Stimulated activated CD8-positive, alpha-beta memory T cell treated with anti-CD3 and anti-CD28 coated beads, Interleukin-4, amount 100 ng/mL, for 48 hours (primary cell): ENCODE measurements at regions not wholly inside any gene's neighbourhood (a gene's known extent, or its start where the extent isn't known, plus 50 kb on each side); places are given as distances from the start of the nearest gene placed in this dataset.
"Not testable (repeated sequence)": the region's sequence is repeated elsewhere in the genome, so short reads cannot be mapped to it uniquely, and the experiment has no call there.

ENCODE experiments used
- DNase-seq: peaks from one replicate; pipeline ENCODE4 v3.0.0-alpha.2; 2020

DNA sequence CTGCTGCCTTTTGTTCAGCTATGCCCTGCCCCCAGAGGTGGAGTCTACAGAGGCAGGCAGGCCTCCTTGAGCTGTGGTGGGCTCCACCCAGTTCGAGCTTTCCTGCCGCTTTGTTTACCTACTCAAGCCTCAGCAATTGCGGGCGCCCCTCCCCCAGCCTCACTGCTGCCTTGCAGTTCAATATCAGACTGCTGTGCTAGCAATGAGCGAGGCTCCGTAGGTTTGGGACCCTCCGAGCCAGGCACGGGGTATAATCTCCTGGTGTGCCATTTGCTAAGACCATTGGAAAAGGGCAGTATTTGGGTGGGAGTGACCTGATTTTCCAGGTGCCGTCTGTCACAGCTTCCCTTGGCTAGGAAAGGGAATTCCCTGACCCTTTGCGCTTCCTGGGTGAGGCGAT is 51.9 kb downstream of the DIPK2A start:
- DNase-seq, result not testable (repeated sequence)

DNA sequence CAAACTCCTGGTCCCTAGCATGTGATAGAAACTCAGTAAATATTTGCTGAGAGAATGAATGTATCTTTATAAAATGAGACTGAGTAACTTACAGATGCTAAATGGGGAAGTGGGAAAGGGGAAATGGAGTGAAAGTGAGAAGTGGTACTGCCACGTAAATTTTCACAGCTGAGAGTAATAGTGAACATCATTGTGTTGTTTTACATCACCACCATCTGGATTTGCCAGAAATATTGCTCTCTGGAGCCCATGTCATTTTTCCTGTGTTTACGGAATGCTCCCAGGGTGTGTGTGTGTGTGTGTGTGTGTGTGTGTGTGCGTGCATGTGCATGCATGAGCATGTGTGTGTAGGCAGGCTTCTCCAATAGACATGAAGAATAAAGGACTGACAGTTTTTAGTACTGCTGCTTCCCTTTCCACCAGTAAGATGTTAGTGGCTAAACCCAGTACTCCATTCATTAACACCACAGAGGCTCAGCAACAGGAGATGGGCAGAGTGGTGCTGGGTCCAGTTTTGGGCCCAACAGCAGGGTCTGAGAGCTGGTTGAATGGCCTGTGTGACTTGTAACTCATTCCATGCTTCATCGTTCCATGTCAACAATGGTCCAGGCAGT is 57.3 kb downstream of the DIPK2A start:
- DNase-seq, result no peak

DNA sequence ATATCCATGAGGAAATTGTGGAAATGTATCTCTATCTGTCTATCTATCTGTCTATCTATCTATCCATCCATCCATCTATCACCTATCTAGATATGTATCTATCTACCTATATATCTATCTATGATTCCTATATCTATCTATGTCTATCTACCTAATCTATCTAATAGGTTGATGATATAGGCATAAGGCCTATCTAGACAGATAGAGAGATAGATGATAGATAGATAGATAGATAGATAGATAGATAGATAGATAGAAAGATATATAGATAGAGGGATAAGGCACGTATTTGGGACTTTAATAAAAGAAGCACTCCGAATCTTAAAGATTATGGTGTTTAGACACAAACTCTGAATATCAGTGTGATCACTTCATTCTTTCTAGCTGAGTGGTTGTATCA is 58.1 kb downstream of the DIPK2A start:
- DNase-seq, result no peak

DNA sequence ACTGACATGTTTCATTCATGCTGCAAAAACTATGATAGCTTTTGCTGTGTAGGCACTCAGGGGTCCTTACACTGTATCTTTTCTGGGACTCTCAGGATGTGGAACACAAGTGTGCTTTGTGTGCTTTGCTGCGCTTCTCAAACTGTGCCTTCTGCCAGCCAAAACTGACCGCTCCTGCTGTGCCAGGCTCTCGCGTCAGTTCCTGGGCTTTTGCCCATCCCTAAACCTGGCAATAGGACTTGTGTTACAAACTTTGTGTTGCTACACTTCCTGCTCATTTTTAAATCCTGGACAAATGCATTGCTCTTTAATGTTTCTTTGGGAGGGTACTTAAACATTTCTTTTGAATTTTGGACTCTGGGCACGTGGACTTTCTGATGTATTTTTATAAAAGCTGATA is 60.3 kb downstream of the DIPK2A start:
- no peak for DNase-seq

DNA sequence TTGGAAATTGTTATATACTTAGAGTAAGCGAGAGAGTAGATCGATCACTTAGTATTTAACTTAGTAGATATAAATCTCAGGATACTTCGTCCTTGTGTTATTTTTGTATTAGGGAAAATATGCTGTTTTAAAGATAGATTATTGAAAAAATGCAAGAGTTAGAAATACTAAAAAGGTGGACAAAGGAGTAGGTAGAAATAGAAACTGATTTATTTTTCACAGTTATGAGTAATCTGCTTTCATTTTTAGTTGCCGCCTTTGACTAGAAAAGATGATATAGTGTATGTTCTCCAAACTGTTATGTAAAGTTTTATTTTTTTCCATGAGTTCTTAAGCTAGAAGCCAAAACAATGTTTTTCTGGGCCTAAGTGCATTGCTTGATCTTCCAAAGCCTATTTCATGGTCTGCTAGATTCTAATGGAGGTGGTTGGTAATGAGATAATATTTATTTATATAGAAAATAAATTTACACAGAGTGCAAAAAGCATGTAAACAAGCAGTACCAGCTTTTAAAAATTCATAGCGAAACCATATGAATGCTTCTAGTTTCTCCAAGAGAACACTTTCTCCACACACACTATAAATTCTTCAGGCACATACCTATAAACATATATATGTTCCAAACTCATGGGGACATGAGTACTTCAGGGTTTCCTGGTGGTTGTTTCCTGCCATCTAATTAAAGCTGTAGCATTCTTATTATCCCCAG is 61.1 kb downstream of the DIPK2A start:
- no peak for DNase-seq

DNA sequence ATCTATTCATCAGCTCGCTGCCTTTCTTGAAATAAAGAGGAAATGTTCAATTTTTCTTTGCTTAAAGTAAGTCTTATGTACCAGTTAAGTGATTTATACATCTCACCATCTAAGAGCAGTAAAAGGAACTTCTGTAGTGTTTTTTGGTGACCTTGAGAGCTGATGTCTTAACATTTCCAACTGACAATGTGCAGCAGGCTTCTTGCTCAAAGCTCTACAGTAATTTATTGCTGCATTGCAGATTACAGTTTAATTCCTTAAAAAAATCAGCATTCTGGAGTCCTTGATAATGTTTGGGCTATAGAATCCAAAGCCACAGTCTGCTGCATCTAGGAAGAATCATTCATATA is 61.6 kb downstream of the DIPK2A start:
- no peak for DNase-seq

DNA sequence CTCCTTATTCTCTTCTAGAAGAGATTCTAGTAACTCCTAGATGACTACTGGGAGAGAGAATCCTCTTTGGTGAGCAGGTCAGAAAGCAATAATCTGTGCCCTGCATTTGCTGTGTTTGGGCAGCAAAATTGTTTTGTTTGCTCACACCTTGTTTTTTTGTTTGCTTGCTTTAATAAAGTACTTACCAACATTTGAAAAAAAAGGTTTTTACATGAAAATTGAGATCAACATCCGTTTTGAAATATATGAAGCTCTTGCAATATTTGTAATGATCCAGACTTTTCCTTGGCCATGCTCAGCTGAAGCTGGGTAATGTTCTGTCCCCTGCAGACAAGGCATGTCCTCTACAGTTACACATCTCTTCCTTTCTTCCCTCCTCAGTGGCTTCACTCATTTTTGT is 62.2 kb downstream of the DIPK2A start:
- DNase-seq, result no peak

DNA sequence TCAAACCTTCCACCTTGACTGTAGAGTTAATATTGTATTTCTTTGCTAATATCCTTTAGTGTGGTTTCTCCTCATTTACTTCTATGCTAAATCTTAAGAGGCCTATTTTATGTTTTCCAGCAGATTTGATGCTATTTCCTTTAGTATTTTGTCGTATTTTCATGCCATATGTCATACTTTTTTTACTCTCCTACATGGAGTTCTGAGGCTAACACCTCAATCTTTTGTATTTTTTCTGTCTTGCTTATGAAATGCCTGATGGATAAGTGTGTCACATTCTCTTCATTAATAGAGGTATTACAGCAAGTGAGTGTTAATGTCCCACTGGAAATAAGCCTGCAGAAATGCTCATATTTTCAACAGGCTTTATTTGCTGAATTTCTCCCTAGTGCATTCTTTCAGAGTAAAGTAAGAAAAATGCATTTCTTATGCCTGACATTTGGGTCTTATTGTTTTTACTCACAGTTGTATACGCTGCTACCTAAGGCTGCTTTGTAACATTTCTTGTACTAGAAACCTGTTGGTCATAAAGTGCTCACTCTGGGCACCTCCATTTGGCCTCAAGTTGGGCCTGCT is 63.2 kb downstream of the DIPK2A start:
- DNase-seq, result no peak

DNA sequence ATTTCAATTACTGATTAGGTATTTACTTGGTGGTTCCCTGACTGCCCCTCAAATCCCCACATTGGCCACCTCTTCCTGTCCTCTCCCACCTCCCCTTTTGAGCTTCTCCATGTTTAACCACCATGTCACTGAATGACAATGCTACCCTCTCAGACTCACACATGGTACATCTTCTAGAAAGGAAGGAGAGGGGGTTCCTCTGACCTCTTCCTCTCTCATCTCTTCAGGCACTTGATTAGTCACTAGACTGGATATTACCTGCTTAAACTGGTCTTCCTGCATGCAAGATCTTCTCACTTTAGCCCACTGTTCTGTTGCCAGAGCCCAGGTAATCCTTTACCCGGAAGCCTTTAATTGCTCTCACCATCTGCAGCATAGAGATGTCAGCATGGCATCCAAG is 64.9 kb downstream of the DIPK2A start:
- DNase-seq, result no peak

DNA sequence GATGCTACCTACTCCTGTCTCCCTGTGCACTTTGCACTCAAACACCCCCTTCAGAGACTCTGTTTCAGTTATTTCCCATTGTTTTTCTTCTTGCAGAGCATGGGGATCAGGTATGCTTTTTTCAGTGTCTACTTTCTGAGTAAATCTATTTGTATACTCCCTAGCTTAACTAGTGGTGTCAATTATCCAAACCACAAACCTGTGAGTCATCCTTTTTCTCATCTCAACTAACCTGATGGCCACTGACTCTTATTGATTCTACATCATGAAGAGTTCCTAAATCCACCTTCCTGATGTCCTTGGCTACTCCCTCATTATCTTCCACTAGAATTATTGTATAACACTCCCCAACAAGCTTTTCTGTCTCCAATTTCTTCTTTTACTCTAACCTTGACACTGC is 68.0 kb downstream of the DIPK2A start:
- DNase-seq, result no peak

DNA sequence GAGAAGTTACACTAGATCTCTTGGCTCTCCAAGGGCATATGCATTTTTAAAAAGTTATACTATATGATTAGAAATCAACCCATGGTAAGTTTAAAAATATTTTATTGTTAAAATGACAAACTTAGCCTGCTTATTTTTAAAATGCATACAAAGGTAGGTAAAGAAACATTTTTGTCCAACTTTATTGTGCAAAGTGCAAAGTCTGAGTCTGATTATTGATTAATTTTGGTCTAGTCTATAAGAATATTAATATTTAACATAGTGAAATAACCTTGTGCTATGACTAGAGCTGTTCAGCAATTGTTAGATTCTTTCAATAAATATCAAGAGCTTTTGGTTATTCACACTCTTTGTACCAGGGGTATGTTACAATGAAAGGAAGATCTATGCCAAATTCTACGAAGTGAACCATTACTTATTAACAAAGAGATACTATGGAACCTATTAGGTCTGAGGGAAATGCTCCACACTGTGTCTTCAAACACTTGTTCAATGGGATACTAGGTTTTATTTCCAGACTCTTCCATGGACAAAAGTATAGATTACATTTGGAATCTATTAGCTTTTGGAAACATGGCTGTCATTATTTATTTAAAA is 70.4 kb downstream of the DIPK2A start:
- DNase-seq, result no peak

DNA sequence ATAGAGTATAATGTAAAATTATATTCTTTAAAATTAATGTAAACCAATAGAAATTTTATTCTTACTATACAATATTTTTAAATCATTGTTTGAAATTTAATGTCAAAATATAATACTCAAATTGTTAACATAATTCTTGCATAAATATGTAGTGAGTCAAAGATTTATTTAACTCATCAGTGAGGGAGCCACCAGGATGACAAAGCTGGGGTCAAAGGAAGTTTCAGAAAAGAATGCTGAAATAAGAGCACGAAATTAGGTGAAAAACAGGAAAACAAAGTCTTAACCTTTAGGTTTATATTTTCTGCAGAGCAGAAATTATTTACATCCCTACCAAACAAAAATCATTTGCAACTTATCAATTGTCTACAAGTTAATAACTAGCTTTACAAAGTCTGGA is 74.1 kb downstream of the DIPK2A start:
- DNase-seq, result no peak

DNA sequence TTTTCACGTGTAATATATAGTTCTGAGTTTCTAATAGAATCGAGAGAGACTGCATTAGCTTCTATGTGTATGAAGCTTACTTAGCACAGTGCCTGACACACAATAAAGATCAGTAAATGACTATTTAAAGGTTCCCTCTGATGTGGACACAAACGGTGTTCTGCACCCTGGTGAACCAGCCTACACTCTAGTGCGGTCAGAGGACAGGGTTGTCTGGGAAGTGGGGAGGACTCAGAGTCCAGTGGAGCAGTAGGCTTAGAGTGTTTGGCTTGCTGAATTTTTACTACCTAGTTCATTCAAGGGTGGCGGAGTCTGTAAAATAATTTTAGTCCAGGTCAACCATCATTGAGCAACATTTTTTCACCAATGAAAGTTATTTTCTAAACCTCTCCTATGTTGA is 77.8 kb downstream of the DIPK2A start:
- DNase-seq, result no peak

DNA sequence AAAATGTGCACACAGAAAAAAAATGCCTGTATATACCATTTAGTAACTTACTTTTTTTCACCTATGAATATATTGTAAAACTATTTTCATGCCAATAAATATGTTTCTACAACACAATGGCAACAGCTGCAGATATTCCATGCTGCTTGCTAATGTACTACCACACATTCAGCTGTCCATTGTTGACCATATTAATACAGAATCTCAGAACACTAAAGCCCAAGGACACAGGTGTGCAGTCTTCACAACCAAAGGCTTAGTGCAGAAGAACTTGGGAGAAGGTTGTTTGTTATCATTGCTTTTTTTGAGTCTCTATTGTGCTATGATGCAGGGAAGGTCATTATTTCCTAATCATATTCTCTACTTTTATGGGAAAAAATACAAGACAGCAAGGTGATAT is 79.6 kb downstream of the DIPK2A start:
- DNase-seq, result no peak

DNA sequence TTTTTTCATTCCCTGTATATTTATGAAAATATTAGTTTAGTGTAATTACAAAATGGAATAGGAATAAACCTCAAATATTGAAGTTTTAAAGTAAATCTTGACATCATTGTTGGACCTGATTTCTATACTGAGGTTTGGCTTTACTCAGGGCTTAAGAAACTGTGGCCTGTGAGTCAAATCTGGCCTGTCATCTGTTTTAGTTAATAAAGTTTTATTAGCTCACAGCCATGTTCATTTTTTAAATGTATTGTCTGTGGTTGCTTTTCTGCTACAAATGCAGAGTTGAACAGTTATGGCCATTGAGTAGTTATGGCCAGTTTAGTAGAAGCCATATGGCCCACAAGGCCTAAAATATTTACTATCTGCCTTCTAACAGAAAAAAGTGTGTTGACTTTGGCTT is 80.7 kb downstream of the DIPK2A start:
- no peak for DNase-seq

DNA sequence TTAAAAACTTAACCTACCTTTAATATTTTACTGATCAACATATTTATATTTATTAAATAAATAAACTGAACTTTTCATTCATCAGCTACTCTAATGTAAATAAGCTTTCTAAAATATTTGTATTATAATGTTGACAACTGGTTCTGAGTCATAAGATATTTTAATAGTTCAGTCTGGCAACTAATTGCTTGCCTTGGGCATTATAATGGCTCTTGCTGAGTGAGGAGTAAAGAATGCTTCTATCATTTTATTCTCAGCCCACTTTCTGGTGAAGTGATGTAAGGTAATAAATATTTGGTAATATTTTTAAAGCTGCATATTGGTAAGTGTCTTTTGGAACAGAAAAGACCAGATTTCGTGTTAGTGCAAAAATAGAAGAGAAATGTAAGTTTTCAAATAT is 81.5 kb downstream of the DIPK2A start:
- no peak for DNase-seq

DNA sequence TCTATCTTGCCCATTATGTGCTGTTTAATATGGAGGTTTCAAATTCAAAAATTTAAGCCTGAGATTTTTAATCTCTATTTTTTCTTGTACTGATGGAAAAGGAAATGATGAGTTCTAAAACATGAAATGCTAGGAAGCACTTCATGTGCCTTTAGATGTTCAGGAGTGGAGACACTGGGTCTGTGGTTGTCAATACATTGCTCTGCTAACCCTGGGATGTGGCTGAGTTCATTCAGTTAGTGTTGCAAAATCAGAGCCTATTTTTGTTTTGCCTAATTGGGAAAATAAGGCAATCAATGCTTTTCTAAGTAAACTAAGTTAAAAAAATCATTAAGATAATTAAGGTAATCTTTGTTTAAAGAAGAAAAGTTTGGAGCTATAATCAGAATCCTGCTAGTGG is 83.1 kb downstream of the DIPK2A start:
- no peak for DNase-seq

DNA sequence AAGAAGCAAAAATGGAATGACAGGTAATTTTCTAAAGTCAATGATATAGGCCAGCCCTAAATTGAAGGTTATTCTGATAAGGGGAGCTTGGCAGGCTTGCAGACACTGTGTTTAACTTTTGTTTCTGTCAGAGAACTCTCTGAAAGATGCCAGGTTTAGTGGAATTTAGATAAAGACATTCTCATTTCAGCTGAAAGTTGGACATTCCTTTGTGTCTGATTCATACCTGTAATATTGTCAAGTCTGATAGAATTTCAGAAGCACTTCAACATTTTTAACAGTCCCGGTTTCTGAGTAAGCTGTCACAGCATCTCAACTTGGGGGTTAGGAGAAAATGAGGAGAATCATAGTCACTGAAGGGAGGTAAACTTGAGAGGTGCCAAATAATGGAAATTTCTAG is 84.0 kb downstream of the DIPK2A start:
- DNase-seq, result no peak

DNA sequence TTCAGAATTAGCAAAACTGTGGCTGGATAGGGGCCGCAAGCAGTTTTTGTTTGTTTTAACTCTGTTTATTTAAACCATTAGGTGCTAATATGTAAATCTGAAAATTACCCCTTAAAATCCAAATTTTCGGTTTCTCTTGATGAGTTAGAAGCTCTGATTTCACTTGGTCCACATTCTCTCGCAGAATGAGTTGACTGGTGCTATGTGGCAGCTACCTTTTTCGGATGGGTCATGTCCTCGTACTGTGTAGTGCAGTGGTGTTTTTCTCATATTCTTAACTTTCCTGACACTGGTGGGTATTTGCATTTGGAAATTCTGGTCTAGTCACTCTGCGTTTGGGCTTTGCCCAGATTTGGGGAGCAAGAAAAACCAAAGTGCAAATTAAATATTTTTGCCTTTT is 87.1 kb downstream of the DIPK2A start:
- DNase-seq, result no peak

DNA sequence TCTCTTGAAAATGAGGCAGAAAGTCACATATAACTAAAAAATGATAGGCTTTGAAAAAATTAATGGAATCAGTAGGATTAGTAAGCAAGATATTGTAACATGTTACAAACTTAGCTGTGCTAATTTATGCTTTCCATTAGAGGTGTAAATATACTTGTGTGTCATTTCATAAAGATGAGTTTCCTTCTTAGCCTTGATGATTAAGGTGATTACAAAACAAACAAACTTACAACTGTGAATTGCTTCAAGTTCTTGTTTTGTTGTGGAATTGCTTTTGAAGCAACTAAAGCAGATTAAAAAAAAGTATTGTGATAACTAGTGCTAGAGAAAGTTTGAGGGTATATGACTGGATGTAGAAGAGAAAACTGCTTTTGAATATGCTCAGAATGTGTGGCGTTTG is 87.9 kb downstream of the DIPK2A start:
- no peak for DNase-seq

DNA sequence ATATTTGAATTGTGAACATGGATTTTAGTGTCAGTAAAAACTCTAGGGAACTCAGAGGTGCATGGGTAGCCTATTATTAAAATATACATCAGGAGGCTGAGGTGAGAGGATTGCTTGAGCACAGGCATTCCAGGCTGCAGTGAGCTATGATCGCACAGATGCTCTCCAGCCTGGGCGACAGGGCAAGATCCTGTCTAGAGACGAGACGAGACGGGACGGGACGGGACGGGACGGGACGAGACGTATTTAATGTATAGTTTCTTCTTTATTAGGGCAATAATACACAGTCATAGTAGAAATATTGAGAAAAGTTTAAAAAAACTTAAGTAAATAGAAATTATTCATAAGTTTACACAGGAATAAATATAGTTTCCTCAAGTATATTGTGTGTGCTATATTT is 89.3 kb downstream of the DIPK2A start:
- DNase-seq, result no peak

DNA sequence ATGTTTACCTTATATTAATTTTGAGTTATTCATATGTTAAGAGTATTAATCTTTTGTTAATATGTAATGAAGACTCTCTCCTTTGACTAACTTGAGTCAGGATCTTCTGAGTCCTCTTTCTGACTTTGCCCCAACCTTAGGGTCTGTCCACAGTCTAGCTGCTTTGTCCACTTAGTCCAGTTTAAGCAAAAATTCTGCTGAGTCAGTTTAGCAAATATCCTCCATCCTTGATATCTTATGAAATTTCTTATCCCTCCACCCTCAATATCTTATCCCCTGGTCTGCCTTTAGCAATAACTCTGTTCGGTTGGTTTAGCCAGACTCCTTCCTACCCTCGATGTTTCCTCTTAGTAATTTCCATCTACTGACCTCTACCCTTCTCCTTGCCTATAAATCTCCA is 91.7 kb downstream of the DIPK2A start:
- no peak for DNase-seq

DNA sequence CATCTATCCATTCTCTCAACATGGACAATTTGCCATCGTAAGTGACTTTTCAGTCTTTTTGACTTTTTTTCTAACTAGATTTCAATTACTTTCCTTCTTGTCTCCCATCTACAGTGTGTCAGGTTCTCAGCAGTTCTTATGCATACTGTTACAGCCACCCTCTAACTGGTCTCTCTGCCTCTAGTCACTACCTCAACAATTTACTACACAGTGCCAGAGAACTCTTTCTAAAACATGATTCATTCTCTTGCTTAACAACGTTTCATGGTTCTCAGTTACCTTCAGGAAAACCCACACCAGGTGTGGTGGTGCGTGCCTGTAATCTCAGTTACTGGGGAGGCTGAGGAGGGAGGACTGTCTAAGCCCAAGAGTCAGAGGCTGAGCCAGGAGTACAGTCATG is 95.4 kb downstream of the DIPK2A start:
- DNase-seq, result no peak

DNA sequence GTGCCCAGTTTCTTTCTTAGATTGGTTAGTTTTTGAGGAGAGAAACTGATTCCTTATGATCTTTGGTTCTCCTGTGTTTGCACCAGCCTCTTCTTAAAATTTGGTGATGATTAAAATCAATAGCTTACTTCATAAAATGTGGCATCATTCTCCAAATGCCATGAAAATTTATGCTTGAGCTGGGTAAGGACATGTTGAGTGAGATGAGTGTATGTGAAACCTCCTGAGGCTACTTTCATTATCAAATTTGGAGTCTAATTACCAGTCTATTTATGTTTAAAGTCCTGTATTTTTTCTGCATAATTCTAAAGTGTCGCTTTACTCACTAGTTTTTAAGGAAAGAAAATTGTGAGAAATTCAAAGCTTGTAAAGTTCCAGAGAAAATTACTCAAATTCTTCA is 102.1 kb downstream of the DIPK2A start:
- no peak for DNase-seq

DNA sequence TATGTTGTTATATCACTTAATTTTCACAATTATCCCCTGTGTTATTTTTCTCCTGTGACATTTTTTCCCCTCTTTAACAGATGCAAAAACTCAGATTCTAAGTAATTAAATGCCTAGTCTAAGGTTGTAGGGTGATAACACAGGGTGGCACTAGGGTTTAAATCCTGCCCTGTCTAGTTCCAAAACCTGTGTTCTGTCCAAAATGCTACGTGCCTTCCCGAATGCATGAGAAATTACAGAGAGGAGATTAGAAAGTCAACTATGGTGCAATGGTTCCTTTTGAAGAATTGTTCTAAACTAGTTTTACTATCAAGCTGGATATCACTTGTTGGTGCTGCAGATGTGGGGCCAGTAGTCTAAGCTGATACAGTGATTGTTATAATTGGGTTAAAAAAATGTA is 108.0 kb downstream of the DIPK2A start:
- DNase-seq, result no peak
